ENCODE measurements at regions not wholly inside any gene's neighbourhood (a gene's known extent, or its start where the extent isn't known, plus 50 kb on each side); places are given as distances from the start of the nearest gene placed in this dataset.

DNA sequence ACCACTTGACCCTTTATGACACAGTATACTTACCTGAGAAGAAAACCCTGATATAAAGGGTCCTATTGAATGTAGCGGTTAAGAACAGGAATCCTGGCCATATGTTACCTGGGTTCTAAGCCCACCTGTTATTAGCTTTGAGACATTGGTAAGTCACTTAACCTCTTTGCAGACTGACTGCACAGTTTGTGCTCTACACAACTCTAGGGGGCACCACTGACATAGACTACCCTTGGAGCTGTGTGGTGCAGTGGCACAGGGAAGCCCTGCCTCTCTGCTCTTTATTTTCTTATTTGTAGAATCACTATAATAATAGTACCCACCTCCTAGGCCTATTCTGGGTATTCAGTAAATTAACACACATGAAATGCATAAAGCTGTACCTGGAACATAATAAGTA, 165.6 kb downstream of the C1orf94 start:
- no peak for TF ChIP-seq EZH2 (IDR thresholded peaks at IDR 0.05; ENCODE audit: insufficient read depth, poor library complexity, severe bottlenecking)
- TF ChIP-seq EZH2phosphoT487 (IDR thresholded peaks at IDR 0.05; ENCODE audit: insufficient read depth, low read depth), result no peak
